SK-N-SH treated with all-trans-retinoic acid at 6 μM for 48 hours (cell line): ENCODE measurements at regions not wholly inside any gene's neighbourhood (a gene's known extent, or its start where the extent isn't known, plus 50 kb on each side); places are given as distances from the start of the nearest gene placed in this dataset.

Experiments used
- TCF4 ChIP-seq: fragments of 250-450 bp; sonication (Bioruptor Pico); IDR thresholded peaks from 2 replicates; pipeline ENCODE4 v1.8.0; 2021; ENCODE audit warnings: mild to moderate bottlenecking, moderate library complexity, borderline replicate concordance
- ZFP3 ChIP-seq: fragments of 250-450 bp; sonication (Bioruptor Pico); IDR thresholded peaks from 2 replicates; pipeline ENCODE4 v1.5.0; 2020; ENCODE audit warnings: mild to moderate bottlenecking, moderate library complexity
- TF ChIP-seq, protein P1 (sequence below): fragments of 250-450 bp; sonication (Bioruptor Pico); IDR thresholded peaks from 2 replicates; pipeline ENCODE4 v1.5.1; 2020; ENCODE audit warnings: low read depth, mild to moderate bottlenecking, moderate library complexity

DNA sequence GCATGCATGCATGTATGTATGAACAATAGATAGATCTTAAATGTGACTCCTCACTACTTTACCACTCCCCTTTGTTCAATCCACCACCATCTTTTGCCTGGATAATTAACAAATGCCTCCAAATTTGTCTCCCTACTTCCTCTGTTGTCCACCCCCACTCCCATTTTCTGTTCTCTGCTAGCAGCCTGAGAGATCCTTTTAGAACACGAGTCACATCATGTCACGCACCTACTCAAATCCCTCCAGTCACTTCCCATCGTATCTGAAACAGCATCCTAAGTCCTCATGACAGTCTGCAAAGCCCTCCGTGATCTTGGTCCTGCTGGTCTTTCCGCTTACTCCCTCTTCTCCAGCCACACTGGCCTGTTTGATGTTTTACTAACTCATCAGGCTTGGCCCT, 527.3 kb downstream of the EPHA4 start:
- TF ChIP-seq TCF4, result no peak
- TF ChIP-seq, protein P1, sequence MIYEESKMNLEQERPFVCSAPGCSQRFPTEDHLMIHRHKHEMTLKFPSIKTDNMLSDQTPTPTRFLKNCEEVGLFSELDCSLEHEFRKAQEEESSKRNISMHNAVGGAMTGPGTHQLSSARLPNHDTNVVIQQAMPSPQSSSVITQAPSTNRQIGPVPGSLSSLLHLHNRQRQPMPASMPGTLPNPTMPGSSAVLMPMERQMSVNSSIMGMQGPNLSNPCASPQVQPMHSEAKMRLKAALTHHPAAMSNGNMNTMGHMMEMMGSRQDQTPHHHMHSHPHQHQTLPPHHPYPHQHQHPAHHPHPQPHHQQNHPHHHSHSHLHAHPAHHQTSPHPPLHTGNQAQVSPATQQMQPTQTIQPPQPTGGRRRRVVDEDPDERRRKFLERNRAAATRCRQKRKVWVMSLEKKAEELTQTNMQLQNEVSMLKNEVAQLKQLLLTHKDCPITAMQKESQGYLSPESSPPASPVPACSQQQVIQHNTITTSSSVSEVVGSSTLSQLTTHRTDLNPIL, result no peak
- TF ChIP-seq ZFP3, result no peak
